ENCODE measurements at regions not wholly inside any gene's neighbourhood (a gene's known extent, or its start where the extent isn't known, plus 50 kb on each side); places are given as distances from the start of the nearest gene placed in this dataset.

DNA sequence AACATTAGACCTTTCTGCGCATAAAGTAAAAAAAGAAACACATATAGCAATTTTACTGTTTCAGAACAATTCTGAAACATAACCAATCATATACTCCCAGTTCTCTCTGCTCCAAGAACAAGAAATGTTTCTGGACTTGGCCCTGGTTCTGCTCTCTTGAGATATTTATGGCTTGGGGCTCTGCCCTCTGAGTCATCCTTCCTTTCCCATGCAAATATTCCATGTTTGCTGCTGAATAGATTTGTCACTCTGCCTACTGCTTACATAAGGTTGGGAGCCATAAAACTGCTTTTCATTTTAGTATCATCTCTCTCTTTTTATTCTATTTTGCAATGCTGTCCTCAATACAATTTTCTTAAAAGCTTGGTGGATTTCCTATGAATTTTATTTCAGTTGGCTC is 499.6 kb upstream of the ACVR2A start:
- intact Hi-C loops (cut with DNase I): no loop called here
- WGBS, 3 donors: 96 to 98% (median 97%) methylated on average over 1 of the region's 1 CpG
- Histone ChIP-seq H3K27me3 (no peaks in the 10 kb centered on the region), H3K9me3 (no peaks in the 10 kb centered on the region), H3K4me3 (no peak overlapping the region), H3K27ac (no peak overlapping the region), H3K4me1 (ENCODE audit: insufficient read depth) (no peaks in the 10 kb centered on the region), H3K36me3 (no peaks in the 10 kb centered on the region)
- DNase-seq: no peak
- TF ChIP-seq EP300 (IDR thresholded peaks at IDR 0.05) (no peak), POLR2A (IDR thresholded peaks at IDR 0.05) (no peak)
- TF ChIP-seq, protein P1, sequence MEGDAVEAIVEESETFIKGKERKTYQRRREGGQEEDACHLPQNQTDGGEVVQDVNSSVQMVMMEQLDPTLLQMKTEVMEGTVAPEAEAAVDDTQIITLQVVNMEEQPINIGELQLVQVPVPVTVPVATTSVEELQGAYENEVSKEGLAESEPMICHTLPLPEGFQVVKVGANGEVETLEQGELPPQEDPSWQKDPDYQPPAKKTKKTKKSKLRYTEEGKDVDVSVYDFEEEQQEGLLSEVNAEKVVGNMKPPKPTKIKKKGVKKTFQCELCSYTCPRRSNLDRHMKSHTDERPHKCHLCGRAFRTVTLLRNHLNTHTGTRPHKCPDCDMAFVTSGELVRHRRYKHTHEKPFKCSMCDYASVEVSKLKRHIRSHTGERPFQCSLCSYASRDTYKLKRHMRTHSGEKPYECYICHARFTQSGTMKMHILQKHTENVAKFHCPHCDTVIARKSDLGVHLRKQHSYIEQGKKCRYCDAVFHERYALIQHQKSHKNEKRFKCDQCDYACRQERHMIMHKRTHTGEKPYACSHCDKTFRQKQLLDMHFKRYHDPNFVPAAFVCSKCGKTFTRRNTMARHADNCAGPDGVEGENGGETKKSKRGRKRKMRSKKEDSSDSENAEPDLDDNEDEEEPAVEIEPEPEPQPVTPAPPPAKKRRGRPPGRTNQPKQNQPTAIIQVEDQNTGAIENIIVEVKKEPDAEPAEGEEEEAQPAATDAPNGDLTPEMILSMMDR (IDR thresholded peaks at IDR 0.05): no peak

DNA sequence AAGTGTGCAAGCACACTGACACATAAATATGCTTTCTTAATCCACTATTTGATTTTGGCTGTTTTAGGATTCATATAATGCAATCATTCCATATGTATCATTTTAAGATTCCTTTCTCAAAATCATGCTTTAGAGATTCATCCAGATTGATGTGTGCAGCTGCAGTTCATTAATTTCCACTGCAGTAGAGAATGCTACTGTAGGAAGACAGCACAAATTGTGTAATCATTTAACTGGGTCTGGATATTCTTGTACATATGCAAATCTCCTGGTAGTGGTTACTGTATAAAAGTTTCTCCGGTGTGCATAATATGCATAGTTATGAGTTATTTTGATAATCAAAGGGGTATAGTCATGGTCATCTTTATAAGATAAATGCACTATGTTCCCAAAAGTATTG is 502.5 kb upstream of the ACVR2A start:
- TF ChIP-seq EP300 (IDR thresholded peaks at IDR 0.05) (no peak), POLR2A (IDR thresholded peaks at IDR 0.05) (no peak)
- TF ChIP-seq, protein P1 (IDR thresholded peaks at IDR 0.05): no peak
- DNase-seq: no peak
- no peak overlapping the region for H3K27ac ChIP-seq
- intact Hi-C loops (cut with DNase I): no loop called here
- H3K9me3 ChIP-seq: no peaks in the 10 kb centered on the region
- no peak overlapping the region for H3K4me3 ChIP-seq
- no peaks in the 10 kb centered on the region for H3K27me3 ChIP-seq
- no peaks in the 10 kb centered on the region for H3K4me1 ChIP-seq (ENCODE audit: insufficient read depth)
- H3K36me3 ChIP-seq: no peaks in the 10 kb centered on the region
- 79 to 88% (median 87%) methylated on average over 1 of the region's 1 CpG for WGBS, 3 donors

DNA sequence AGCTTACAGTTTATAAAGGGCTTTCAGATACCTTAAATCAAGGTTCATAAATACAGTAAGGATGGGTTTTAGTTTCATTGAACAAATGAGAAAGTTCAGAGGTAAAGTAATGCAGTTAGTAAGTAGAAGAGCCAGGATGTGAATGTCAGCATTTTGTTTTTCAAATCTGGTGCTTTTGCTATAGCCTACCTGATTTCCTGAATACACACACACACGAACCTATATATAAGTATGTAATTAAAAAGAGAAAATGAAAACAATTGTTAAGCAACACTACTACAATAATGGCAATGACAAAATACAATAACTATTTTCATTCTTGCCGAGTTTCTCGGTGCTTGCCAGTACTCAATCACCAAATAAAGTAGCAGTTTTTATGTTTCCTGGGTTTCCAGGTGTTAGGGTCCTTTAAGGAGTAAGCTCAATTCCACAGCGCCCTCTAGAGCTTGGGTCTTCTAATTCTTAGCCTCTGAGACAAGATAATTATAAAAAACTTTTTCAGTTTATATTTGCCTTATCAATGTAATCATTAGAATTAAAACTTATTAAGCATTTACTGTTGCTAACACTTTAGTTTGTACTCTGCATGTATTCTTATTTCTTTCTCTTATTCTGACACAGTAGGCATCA is 512.9 kb upstream of the ACVR2A start:
- Histone ChIP-seq H3K27me3 (no peaks in the 10 kb centered on the region), H3K4me1 (ENCODE audit: insufficient read depth) (peaks cover 2% of the 10 kb centered on the region), H3K9me3 (no peaks in the 10 kb centered on the region), H3K36me3 (no peaks in the 10 kb centered on the region), H3K27ac (no peak overlapping the region), H3K4me3 (no peak overlapping the region)
- no peak for TF ChIP-seq POLR2A (IDR thresholded peaks at IDR 0.05)
- TF ChIP-seq, protein P1 (IDR thresholded peaks at IDR 0.05): no peak
- no peak for TF ChIP-seq EP300 (IDR thresholded peaks at IDR 0.05)
- WGBS, 3 donors: 34 to 46% (median 35%) methylated on average over 4 of the region's 4 CpGs
- intact Hi-C loops (cut with DNase I): no loop called here
- DNase-seq: no peak

DNA sequence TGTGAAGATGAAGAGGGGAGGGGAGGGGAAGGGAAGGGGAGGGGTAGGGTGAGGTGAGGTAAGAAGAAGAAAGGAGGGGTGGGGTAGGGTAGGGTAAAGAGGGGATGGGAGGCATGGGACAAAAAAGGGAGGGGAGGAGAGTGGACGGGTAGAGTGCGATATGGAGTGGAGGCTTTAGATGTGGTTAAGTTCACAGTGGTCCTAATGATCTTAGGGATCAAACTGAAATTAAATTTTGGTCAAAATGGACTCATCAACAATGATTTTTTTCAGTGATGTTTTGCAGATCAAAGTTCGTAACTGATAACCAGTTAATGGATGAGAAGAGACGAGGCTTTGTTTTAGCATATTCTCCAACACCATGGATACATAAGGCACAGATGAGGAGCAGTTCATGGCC is 513.9 kb upstream of the ACVR2A start:
- no peak overlapping the region for H3K4me3 ChIP-seq

More for the DNA sequence above, 513.9 kb upstream of the ACVR2A start:
- no peaks in the 10 kb centered on the region for H3K9me3 ChIP-seq
- WGBS, 3 donors: 90 to 96% (median 95%) methylated on average over 4 of the region's 4 CpGs
- no peak for DNase-seq
- H3K36me3 ChIP-seq: no peaks in the 10 kb centered on the region
- H3K27ac ChIP-seq: no peak overlapping the region
- H3K27me3 ChIP-seq: no peaks in the 10 kb centered on the region
- intact Hi-C loops (cut with DNase I): no loop called here
- TF ChIP-seq EP300 (IDR thresholded peaks at IDR 0.05) (no peak), POLR2A (IDR thresholded peaks at IDR 0.05) (no peak)
- TF ChIP-seq, protein P1 (IDR thresholded peaks at IDR 0.05): no peak
- peaks cover 2% of the 10 kb centered on the region for H3K4me1 ChIP-seq (ENCODE audit: insufficient read depth)
